WERI-Rb-1 (cell line): ENCODE measurements at regions not wholly inside any gene's neighbourhood (a gene's known extent, or its start where the extent isn't known, plus 50 kb on each side); places are given as distances from the start of the nearest gene placed in this dataset.

Experiments used
- DNase-seq: peaks from one replicate; pipeline ENCODE4 v3.0.0-alpha.2; 2020
- H3K27ac ChIP-seq: fragments of 250-450 bp; sonication (Bioruptor Pico); 2 replicates; pipeline ENCODE4 v1.5.1; 2020; ENCODE audit warnings: mild to moderate bottlenecking, moderate library complexity
- H3K27me3 ChIP-seq: fragments of 250-450 bp; sonication (Bioruptor Pico); 2 replicates; pipeline ENCODE4 v1.5.1; 2021; ENCODE audit warnings: mild to moderate bottlenecking, low read depth, moderate library complexity; ENCODE audit not compliant: insufficient read depth, severe bottlenecking
- H3K36me3 ChIP-seq: fragments of 250-450 bp; sonication (Bioruptor Pico); 2 replicates; pipeline ENCODE4 v1.5.1; 2020; ENCODE audit warnings: mild to moderate bottlenecking, moderate library complexity
- H3K4me3 ChIP-seq: 2 replicates; pipeline ENCODE4 v1.5.1; 2011; ENCODE audit warnings: low read depth, mild to moderate bottlenecking, control low read depth, low read length
- H3K9me3 ChIP-seq: fragments of 250-450 bp; sonication (Bioruptor Pico); 2 replicates; pipeline ENCODE4 v1.5.1; 2021; ENCODE audit warnings: mild to moderate bottlenecking, moderate library complexity; ENCODE audit not compliant: severe bottlenecking
- CTCF ChIP-seq: IDR thresholded peaks from 2 replicates; pipeline ENCODE4 v1.5.1; 2011; ENCODE audit warnings: low read depth, mild to moderate bottlenecking, control low read depth, inconsistent platforms, low read length

DNA sequence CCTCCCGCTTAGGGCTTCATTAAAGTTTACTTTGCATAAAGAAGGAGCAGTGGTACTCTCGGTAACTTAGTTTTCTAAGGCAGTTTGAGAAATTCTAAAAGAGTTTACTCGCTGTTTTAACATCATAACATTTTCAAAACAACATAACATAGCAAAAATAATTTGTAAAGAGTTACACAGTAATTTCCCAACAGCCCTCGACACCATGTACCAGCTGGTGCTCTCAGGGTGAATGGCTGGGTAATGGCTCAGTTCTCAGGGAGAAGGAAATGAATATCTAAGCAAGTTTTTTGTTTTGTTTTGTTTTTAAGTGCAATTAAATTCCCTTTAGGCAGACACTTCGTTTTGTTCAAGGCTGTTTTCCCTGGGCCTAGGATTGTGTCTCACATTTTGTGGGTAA, 435.3 kb downstream of the C4orf33 start:
- Histone ChIP-seq H3K27ac (no peak overlapping the region), H3K4me3 (no peak overlapping the region), H3K9me3 (no peaks in the 10 kb centered on the region), H3K27me3 (no peaks in the 10 kb centered on the region), H3K36me3 (no peaks in the 10 kb centered on the region)
- no peak for TF ChIP-seq CTCF
- no peak for DNase-seq

DNA sequence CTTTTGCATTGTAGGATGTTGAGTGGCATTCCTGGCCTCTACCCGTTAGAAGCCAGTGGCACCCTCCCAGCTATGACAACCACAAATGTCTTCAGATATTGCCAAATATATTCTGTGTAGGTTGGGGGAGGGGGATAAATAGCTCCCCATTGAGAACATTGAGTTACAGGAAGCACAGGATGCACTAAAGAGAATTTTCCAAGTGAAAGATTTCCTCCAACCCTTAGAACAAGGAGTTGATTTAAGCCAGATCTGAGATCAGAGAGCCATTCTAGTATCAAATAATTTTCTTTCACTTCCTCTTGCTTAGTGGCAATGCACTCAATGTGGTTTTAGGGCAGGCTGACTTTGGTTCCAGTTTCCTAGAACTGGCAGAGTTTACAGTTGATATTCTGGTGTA, 436.6 kb downstream of the C4orf33 start:
- Histone ChIP-seq H3K27ac (no peak overlapping the region), H3K4me3 (no peak overlapping the region)
- no peak for DNase-seq

GRCh38 chr4:129543299-129543698, 447.3 kb downstream of the C4orf33 start:
- H3K27ac ChIP-seq = no peak overlapping the region
- H3K4me3 ChIP-seq = no peak overlapping the region
- no peaks in the 10 kb centered on the region for H3K27me3 ChIP-seq
- no peaks in the 10 kb centered on the region for H3K9me3 ChIP-seq
- DNase-seq = no peak
- H3K36me3 ChIP-seq = no peaks in the 10 kb centered on the region
- no peak for TF ChIP-seq CTCF

More for the DNA sequence above, 436.6 kb downstream of the C4orf33 start:
- H3K36me3 ChIP-seq = no peaks in the 10 kb centered on the region
- no peak for TF ChIP-seq CTCF
- H3K27me3 ChIP-seq = no peaks in the 10 kb centered on the region
- H3K9me3 ChIP-seq = no peaks in the 10 kb centered on the region

- H3K27me3 ChIP-seq = no peaks in the 10 kb centered on the region
- H3K27ac ChIP-seq = no peak overlapping the region
- H3K9me3 ChIP-seq = no peaks in the 10 kb centered on the region
- no peak for TF ChIP-seq CTCF
- no peak for DNase-seq
- H3K36me3 ChIP-seq = no peaks in the 10 kb centered on the region
- no peak overlapping the region for H3K4me3 ChIP-seq
Measured at GRCh38 chr4:129545599-129546278, 449.8 kb downstream of the C4orf33 start.

- no peak for DNase-seq
- H3K36me3 ChIP-seq = no peaks in the 10 kb centered on the region
Measured at GRCh38 chr4:129546531-129546930, 450.6 kb downstream of the C4orf33 start.

More at GRCh38 chr4:129546531-129546930, 450.6 kb downstream of the C4orf33 start:
- Histone ChIP-seq H3K4me3 (no peak overlapping the region), H3K27ac (no peak overlapping the region), H3K27me3 (no peaks in the 10 kb centered on the region), H3K9me3 (no peaks in the 10 kb centered on the region)
- TF ChIP-seq CTCF = no peak
